GM18517 (cell line): ENCODE measurements at regions not wholly inside any gene's neighbourhood (a gene's known extent, or its start where the extent isn't known, plus 50 kb on each side); places are given as distances from the start of the nearest gene placed in this dataset.
"Not testable (repeated sequence)": the region's sequence is repeated elsewhere in the genome, so short reads cannot be mapped to it uniquely, and the experiment has no call there.

Source experiments
- ATAC-seq: cut with Tn5 transposase; IDR thresholded peaks from one replicate; pipeline ENCODE4 v1.9.1; 2021; ENCODE audit warnings: mild to moderate bottlenecking, moderate library complexity; ENCODE audit not compliant: unreplicated experiment

DNA sequence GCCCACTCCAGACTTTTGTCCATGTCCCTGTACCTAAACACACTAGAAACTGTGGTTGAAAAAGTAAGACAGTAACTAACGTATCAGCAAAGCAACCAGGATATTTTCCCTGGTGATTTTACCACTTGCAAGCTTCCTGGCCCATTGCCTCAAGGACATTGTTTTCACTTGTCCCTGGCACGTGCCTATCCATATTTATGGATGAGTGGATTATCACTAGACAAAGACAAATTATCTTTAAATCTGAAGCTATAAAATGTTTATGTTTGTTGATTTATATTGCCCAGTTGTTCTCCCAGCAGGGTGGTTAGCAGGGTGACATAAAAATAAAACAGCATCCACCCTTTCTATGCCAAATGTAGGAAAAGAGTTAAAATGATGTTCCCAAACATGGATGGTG, 93.2 kb upstream of the STEAP1 start:
- ATAC-seq = no peak

DNA sequence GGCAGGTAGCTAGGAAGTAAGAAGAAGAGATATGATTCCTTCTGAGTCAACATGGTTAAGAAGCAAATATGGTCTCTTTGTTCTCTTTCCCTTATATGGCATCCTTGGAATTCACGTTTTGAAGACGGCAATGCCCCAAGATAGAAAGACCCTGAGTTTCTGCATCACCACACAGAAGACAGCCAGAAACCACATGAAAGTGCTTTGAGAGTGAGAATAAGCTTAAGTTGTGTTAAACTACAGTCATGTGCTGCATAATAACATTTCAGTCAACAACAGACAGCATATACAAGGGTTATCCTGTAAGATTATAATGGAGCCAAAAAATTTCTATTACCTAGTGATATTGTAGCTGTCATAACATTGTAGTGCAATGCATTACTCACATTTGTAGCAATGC, 89.9 kb upstream of the STEAP1 start:
- no peak for ATAC-seq

DNA sequence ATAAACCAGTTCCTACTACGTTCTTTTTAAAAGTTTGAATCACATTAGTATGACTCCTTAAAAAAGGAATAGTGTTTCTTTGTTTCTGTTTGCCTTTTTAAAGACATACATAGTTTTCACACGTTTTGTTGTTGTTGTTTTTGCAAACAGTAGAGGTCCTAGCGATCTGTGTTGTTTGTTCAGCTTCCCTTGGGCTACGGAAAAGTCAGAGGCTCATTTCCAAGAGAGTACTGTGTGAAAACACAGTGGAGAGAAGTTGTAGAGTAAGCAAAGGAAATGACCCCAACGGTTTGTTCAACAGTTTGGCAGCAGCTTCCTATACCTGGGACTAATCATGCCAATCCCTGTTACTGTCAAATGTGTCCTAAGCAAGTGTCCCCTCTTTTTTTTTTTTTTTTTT, 87.1 kb upstream of the STEAP1 start:
- no peak for ATAC-seq

DNA sequence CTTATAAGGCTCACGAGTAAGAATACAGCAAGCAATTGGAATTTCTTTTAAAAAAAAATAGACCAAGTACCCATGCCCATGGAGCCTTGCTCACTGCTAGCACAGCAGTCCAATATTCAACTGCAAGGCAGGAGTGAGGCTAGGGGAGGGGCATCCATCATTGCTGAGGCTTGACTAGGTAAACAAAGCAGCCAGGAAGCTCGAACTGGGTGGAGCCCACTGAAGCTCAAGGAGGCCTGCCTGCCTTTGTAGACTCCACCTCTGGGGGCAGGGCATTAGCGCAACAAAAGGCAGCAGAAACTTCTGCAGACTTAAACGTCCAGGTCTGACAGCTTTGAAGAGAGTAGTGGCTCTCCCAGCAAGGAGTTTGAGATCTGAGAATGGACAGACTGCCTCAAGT, 84.0 kb upstream of the STEAP1 start:
- not testable (repeated sequence) for ATAC-seq

DNA sequence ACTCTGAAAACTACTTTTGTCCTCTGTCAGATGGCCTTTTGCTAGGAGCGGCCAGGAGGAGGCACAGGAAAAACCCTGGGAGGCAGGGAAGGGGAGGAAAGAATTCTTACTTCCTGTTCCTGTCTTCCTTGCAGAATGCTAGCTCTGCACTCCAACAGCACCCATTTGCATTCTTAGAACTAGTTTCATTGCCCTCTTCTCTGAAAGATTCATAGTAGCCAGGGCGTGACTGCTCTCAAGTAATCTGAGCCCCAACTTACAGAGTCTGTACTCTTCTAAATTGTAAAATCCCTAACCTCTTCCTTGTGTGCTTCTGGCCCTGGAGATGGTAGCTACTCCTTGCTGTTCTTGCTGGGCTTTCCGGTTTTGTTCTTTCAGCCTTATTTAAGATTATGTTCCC, 75.3 kb upstream of the STEAP1 start:
- ATAC-seq = no peak

DNA sequence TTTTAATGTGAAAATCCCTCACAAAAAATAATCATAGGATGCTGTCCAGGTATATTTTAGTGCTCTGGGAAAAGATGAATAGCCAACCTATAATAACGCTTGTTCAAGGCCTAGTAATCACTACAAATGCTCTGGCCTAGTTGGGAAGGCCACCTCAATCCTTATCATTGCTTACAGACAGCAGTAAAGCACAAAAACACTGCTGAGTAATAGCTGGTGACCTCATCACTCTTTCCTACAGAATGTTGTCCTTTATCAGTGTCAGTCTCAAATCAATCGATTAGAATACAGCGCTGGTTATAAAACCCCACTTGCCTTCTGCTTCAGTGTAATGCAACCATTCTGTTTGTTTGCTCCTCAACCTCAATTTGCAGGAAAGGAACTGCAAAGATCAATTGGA, 72.6 kb upstream of the STEAP1 start:
- ATAC-seq = no peak

DNA sequence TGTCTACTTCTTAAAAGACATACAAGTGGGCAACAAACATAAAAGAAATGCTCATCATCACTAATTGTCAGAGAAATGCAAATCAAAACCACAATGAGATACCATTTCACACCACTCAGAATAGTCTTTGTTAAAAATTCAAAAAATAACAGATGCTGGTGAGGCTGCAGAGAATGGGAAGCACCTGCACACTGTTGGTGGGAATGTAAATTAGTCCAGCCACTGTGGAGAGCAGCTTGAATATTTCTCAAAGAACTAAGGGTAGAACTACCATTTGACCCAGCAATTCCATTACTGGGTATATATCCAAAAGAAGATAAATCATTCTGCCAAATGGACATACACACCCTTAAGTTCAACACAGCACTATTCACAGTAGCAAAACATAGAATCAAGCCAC, 61.8 kb upstream of the STEAP1 start:
- no peak for ATAC-seq

DNA sequence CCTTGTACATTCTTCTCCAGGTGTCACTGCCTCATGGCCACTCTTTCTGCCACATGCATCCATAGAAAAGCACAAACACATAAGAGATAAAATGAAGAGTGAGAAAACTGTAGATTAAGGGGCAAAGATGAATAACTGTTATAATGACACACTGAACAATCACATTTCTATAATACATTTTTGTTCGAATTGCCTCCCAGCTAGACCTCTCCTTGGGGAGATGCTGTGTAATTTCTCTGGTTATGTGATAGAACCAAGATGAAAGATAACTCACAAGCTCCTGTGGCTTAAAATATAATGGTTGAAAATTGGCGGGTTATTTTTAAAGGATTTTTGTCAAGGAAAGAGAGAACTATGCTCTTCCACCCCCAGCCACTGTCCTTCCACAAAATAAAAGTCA, 60.2 kb upstream of the STEAP1 start:
- no peak for ATAC-seq
